AG10803 (cell line): ENCODE measurements at regions not wholly inside any gene's neighbourhood (a gene's known extent, or its start where the extent isn't known, plus 50 kb on each side); places are given as distances from the start of the nearest gene placed in this dataset.

Source experiments
- DNase-seq: peaks from one replicate; pipeline ENCODE4 v3.0.0; 2010; ENCODE audit warnings: low read depth
- H3K4me3 ChIP-seq: 2 replicates; pipeline ENCODE4 v1.5.1; 2011; ENCODE audit warnings: mild to moderate bottlenecking, low read length, control low read depth
- CTCF ChIP-seq: conservative IDR thresholded peaks from 2 replicates; pipeline ENCODE4 v1.5.1; 2011; ENCODE audit warnings: mild to moderate bottlenecking, low read length, control low read depth, inconsistent platforms

- no peak for DNase-seq
- no peak overlapping the region for H3K4me3 ChIP-seq
- TF ChIP-seq CTCF = no peak
Observed at GRCh38 chr7:156274557-156274956, 366.0 kb upstream of the RNF32 start.

GRCh38 chr7:156261581-156261980 lies 379.0 kb upstream of the RNF32 start:
- no peak overlapping the region for H3K4me3 ChIP-seq
- DNase-seq = no peak
- TF ChIP-seq CTCF = no peak

- no peak for DNase-seq
- H3K4me3 ChIP-seq = no peak overlapping the region
- no peak for TF ChIP-seq CTCF
Observed at GRCh38 chr7:156257904-156258303, 382.7 kb upstream of the RNF32 start.

DNA sequence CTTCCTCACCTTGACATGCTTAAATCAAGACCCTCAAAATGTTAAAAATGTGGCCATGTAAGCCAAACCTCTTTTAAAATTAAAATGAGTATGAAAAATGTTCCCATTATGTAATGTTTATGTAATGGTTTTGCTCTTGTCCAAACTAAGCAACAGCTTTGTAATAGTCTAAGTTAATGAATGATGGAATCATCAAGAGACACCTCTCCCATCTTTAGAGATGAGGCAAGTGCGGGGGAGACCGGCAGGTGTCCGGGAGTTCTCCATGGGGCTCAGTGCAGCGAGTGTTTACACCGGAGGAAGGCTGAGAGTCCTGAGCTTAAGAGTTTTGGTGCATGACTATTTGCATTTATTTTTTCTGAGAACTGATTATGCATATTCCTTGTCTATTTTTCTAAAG lies 384.9 kb upstream of the RNF32 start:
- TF ChIP-seq CTCF = no peak
- DNase-seq = no peak
- H3K4me3 ChIP-seq = no peak overlapping the region

- DNase-seq = no peak
- no peak for TF ChIP-seq CTCF
- H3K4me3 ChIP-seq = no peak overlapping the region
Observed at GRCh38 chr7:156251861-156252260, 388.7 kb upstream of the RNF32 start.

GRCh38 chr7:156240532-156240931 lies 400.0 kb upstream of the RNF32 start:
- no peak for DNase-seq

More at GRCh38 chr7:156240532-156240931, 400.0 kb upstream of the RNF32 start:
- no peak for TF ChIP-seq CTCF
- H3K4me3 ChIP-seq = no peak overlapping the region
